ENCODE measurements at regions not wholly inside any gene's neighbourhood (a gene's known extent, or its start where the extent isn't known, plus 50 kb on each side); places are given as distances from the start of the nearest gene placed in this dataset.

- TF ChIP-seq CTCF (IDR thresholded peaks at IDR 0.05), result no peak
- TF ChIP-seq ZFX (IDR thresholded peaks at IDR 0.05; ENCODE audit: borderline replicate concordance), result no peak
Measured at GRCh38 chr14:65922142-65922541, 509.6 kb downstream of the FUT8 start.

Measured in 22Rv1 (cell line).